ENCODE measurements at regions not wholly inside any gene's neighbourhood (a gene's known extent, or its start where the extent isn't known, plus 50 kb on each side); places are given as distances from the start of the nearest gene placed in this dataset.

DNA sequence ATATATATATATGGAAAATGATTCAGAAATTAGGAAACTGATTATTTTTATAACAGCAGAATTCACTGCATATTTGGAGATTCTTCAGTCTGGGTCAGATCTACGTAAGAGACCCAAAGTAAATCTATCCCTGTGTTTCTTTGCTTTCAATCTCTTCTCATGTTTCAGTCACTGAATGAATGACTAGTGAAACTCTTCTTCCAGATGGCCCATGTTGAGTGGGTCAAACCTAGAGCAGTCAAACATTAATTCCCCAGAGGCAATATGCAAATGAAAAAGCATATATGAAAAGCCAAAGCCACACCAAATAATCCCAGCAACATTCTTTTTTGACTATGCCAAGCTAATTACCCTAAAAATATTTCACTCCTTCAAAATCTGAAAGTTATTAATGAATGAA lies 317.3 kb downstream of the RBM43 start:
- TF ChIP-seq, protein P1, sequence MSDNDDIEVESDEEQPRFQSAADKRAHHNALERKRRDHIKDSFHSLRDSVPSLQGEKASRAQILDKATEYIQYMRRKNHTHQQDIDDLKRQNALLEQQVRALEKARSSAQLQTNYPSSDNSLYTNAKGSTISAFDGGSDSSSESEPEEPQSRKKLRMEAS (IDR thresholded peaks at IDR 0.05; ENCODE audit: low read depth, low read length): no peak
- TF ChIP-seq MYC (IDR thresholded peaks at IDR 0.05; ENCODE audit: low read depth, low read length) (no peak), POLR2A (IDR thresholded peaks at IDR 0.05; ENCODE audit: extremely low read depth, insufficient read length) (no peak)
- TF ChIP-seq, protein P2, sequence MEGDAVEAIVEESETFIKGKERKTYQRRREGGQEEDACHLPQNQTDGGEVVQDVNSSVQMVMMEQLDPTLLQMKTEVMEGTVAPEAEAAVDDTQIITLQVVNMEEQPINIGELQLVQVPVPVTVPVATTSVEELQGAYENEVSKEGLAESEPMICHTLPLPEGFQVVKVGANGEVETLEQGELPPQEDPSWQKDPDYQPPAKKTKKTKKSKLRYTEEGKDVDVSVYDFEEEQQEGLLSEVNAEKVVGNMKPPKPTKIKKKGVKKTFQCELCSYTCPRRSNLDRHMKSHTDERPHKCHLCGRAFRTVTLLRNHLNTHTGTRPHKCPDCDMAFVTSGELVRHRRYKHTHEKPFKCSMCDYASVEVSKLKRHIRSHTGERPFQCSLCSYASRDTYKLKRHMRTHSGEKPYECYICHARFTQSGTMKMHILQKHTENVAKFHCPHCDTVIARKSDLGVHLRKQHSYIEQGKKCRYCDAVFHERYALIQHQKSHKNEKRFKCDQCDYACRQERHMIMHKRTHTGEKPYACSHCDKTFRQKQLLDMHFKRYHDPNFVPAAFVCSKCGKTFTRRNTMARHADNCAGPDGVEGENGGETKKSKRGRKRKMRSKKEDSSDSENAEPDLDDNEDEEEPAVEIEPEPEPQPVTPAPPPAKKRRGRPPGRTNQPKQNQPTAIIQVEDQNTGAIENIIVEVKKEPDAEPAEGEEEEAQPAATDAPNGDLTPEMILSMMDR (IDR thresholded peaks at IDR 0.05; ENCODE audit: low read depth, low read length): no peak
- H3K4me3 ChIP-seq (ENCODE audit: low read depth, low read length): no peak overlapping the region
- DNase-seq (ENCODE audit: low read depth): no peak

DNA sequence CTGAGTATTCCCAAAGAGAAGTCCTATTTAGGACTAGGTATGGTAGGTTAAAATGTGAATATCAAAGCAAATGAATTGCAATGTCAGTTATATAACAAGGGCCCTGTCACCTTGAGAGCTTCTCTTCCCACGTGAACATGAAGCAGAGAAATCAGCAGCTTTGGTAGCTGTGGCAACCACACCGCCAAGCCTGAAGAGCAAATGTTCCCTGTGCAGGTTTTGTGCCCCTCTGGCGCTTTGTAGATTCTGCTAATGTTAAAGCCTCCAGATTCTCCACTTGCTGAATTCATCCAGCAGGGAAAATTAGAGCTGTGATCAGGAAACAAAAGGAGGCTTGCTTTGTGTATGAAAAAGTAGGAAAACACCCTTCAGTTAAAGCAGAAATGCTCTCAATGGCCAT lies 322.6 kb downstream of the RBM43 start:
- DNase-seq (ENCODE audit: low read depth): no peak
- TF ChIP-seq POLR2A (IDR thresholded peaks at IDR 0.05; ENCODE audit: extremely low read depth, insufficient read length) (no peak), MYC (IDR thresholded peaks at IDR 0.05; ENCODE audit: low read depth, low read length) (no peak)
- TF ChIP-seq, protein P1 (IDR thresholded peaks at IDR 0.05; ENCODE audit: low read depth, low read length): no peak
- TF ChIP-seq, protein P2 (IDR thresholded peaks at IDR 0.05; ENCODE audit: low read depth, low read length): no peak
- H3K4me3 ChIP-seq (ENCODE audit: low read depth, low read length): no peak overlapping the region

DNA sequence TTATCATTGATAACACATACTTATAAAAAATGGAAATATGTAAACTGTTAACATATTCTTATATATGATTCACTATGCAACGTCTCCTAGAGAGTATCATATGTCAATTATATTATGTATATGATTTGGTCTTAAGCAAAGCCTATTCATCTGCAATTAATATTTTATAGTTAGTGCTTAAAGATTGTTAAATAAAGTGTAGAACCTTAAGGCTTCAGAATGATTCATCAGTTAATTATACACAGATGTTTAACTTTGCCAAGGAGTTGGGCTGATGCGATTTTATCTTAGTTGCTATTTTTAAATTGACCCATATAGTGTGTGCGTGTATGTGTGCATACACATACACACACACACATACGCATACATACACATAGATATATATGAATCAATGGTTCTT lies 323.1 kb downstream of the RBM43 start:
- DNase-seq (ENCODE audit: low read depth): no peak
- TF ChIP-seq MYC (IDR thresholded peaks at IDR 0.05; ENCODE audit: low read depth, low read length) (no peak), POLR2A (IDR thresholded peaks at IDR 0.05; ENCODE audit: extremely low read depth, insufficient read length) (no peak)
- TF ChIP-seq, protein P1 (IDR thresholded peaks at IDR 0.05; ENCODE audit: low read depth, low read length): no peak
- TF ChIP-seq, protein P2 (IDR thresholded peaks at IDR 0.05; ENCODE audit: low read depth, low read length): no peak

DNA sequence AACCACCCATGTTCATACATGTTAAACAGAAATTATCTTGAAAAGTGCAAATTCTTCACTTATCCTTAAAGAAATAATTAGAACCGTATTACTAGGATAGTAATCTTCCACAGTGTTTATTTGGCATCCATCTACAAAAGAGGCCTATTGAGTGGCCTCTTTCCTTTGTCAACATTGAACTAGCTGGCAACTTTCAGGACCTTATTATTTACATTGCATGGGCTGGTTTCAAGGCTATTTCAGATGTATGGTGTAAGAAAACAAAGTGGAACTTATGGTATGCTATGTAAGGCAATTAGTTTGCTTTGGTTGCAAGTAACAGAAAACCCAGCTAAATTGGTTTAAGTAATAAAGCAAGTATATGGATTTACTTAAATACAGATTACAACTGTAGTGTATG lies 324.6 kb downstream of the RBM43 start:
- no peak for DNase-seq (ENCODE audit: low read depth)
- no peak overlapping the region for H3K4me3 ChIP-seq (ENCODE audit: low read depth, low read length)
- TF ChIP-seq, protein P2 (IDR thresholded peaks at IDR 0.05; ENCODE audit: low read depth, low read length): no peak
- TF ChIP-seq, protein P1 (IDR thresholded peaks at IDR 0.05; ENCODE audit: low read depth, low read length): no peak
- TF ChIP-seq MYC (IDR thresholded peaks at IDR 0.05; ENCODE audit: low read depth, low read length): no peak
- TF ChIP-seq POLR2A (IDR thresholded peaks at IDR 0.05; ENCODE audit: extremely low read depth, insufficient read length): no peak

More for the DNA sequence above, 323.1 kb downstream of the RBM43 start:
- no peak overlapping the region for H3K4me3 ChIP-seq (ENCODE audit: low read depth, low read length)

DNA sequence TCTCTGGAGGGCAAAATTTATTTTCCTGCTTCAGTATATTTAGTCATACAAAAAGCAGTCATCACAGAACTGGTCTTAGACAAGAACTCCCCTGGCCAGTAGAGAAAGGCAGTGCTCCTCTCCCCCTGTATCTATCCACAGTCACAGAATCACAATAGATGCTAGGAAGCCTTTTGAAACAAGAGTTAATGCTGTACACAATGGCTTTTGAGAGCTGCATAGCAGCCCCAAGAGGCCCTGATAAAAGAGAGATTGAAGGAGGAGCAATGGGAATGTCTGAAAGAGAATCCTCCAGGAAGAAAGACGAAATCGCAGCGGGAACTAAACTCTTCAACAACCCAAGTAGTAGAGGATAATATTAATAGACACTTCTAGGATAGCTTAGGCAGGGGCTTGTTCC lies 330.2 kb downstream of the RBM43 start:
- TF ChIP-seq, protein P1 (IDR thresholded peaks at IDR 0.05; ENCODE audit: low read depth, low read length): no peak
- TF ChIP-seq, protein P2 (IDR thresholded peaks at IDR 0.05; ENCODE audit: low read depth, low read length): no peak
- TF ChIP-seq POLR2A (IDR thresholded peaks at IDR 0.05; ENCODE audit: extremely low read depth, insufficient read length) (no peak), MYC (IDR thresholded peaks at IDR 0.05; ENCODE audit: low read depth, low read length) (no peak)
- DNase-seq (ENCODE audit: low read depth): no peak
- no peak overlapping the region for H3K4me3 ChIP-seq (ENCODE audit: low read depth, low read length)

DNA sequence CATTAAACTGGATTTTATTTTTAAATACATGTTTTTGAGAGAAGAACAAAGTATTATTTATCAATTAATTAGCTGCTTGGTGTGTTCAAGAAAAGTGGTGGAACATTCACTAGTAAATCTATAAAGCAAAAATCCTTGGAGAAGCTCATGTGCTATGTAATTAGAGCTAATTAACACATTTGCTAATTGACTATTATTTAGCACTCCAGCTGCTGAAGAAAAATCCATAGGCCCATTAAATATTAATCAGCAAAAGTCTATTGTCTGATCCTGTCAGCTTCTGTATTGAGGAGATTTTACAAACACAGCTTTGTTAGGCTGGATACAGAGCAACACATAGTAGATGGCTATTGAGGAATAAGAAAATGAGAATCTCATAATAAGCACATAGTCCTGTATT lies 336.1 kb downstream of the RBM43 start:
- DNase-seq (ENCODE audit: low read depth): no peak

More for the DNA sequence above, 336.1 kb downstream of the RBM43 start:
- TF ChIP-seq MYC (IDR thresholded peaks at IDR 0.05; ENCODE audit: low read depth, low read length): no peak
- H3K4me3 ChIP-seq (ENCODE audit: low read depth, low read length): no peak overlapping the region

Measured in NB4 (cell line).